Activated CD4-positive, alpha-beta T cell treated with anti-CD3 and anti-CD28 coated beads, Interleukin-2, amount 50 U/mL, for 24 hours (primary cell): ENCODE measurements at regions not wholly inside any gene's neighbourhood (a gene's known extent, or its start where the extent isn't known, plus 50 kb on each side); places are given as distances from the start of the nearest gene placed in this dataset.

Source experiments
- DNase-seq, 2 donors: peaks; one replicate each; pipeline ENCODE4 v3.0.0-alpha.2; 2020; ENCODE audit warnings: low read depth in 1 of 2, low spot score in 1 of 2

GRCh38 chr5:155193483-155194107 is 180.0 kb downstream of the KIF4B start:
- no peak for DNase-seq

GRCh38 chr5:155200608-155201007 is 187.1 kb downstream of the KIF4B start:
- DNase-seq = no peak

- no peak for DNase-seq
Observed at GRCh38 chr5:155211764-155212163, 198.2 kb downstream of the KIF4B start.

- DNase-seq = no peak
Observed at GRCh38 chr5:155222393-155222792, 208.8 kb downstream of the KIF4B start.

GRCh38 chr5:155229135-155229534 is 215.6 kb downstream of the KIF4B start:
- no peak for DNase-seq

GRCh38 chr5:155239803-155240202 is 226.2 kb downstream of the KIF4B start:
- no peak for DNase-seq

GRCh38 chr5:155250596-155250995 is 237.0 kb downstream of the KIF4B start:
- DNase-seq = no peak

GRCh38 chr5:155252025-155252424 is 238.5 kb downstream of the KIF4B start:
- DNase-seq = no peak

GRCh38 chr5:155252717-155253116 is 239.2 kb downstream of the KIF4B start:
- no peak for DNase-seq

GRCh38 chr5:155254399-155254798 is 240.8 kb downstream of the KIF4B start:
- DNase-seq = no peak

GRCh38 chr5:155258161-155258560 is 244.6 kb downstream of the KIF4B start:
- DNase-seq = no peak

GRCh38 chr5:155259648-155260047 is 246.1 kb downstream of the KIF4B start:
- DNase-seq = no peak

GRCh38 chr5:155260798-155261197 is 247.2 kb downstream of the KIF4B start:
- DNase-seq = no peak

- no peak for DNase-seq
Observed at GRCh38 chr5:155263381-155263780, 249.8 kb downstream of the KIF4B start.

- DNase-seq = no peak
Observed at GRCh38 chr5:155264809-155265208, 251.3 kb downstream of the KIF4B start.

- DNase-seq = no peak
Observed at GRCh38 chr5:155268770-155269425, 255.3 kb downstream of the KIF4B start.

- no peak for DNase-seq
Observed at GRCh38 chr5:155270725-155271124, 257.2 kb downstream of the KIF4B start.

- DNase-seq = no peak
Observed at GRCh38 chr5:155274484-155274883, 260.9 kb downstream of the KIF4B start.

GRCh38 chr5:155275222-155275621 is 261.7 kb downstream of the KIF4B start:
- DNase-seq = no peak

- DNase-seq = no peak
Observed at GRCh38 chr5:155276231-155276630, 262.7 kb downstream of the KIF4B start.

GRCh38 chr5:155278532-155278931 is 265.0 kb downstream of the KIF4B start:
- DNase-seq = no peak

GRCh38 chr5:155282503-155283107 is 269.1 kb downstream of the KIF4B start:
- no peak for DNase-seq

GRCh38 chr5:155285706-155286105 is 272.2 kb downstream of the KIF4B start:
- DNase-seq = no peak
